ENCODE measurements at regions not wholly inside any gene's neighbourhood (a gene's known extent, or its start where the extent isn't known, plus 50 kb on each side); places are given as distances from the start of the nearest gene placed in this dataset.

GRCh38 chr15:66862111-66862939 is 160.3 kb downstream of the SMAD6 start:
- Histone ChIP-seq H3K14ac (ENCODE audit: insufficient read length) (no peak overlapping the region), H3K4me1 (replicated peaks in 1 of 4; ENCODE audit: control insufficient read depth in 3 of 4, insufficient read depth in 4 of 4, low read length in 3 of 4) (peaks cover 0 to 6% (median 3%) of the 10 kb centered on the region in 4 experiments; a peak in 5 of 7 replicates), H3K27me3 (replicated peaks in 1 of 4; ENCODE audit: control insufficient read depth in 3 of 4, extremely low read depth in 1 of 4, insufficient read depth in 3 of 4, low read length in 3 of 4) (no peaks in the 10 kb centered on the region), H3K9ac (replicated peaks in 1 of 4; ENCODE audit: extremely low read depth in 1 of 4, low read depth in 3 of 4, low read length in 3 of 4) (no peak overlapping the region; a peak in 1 of 7 replicates), H3K4ac (replicated peaks; ENCODE audit: insufficient read length, low read depth, low read length) (no peak overlapping the region), H3K56ac (replicated peaks; ENCODE audit: insufficient read length, low read depth, low read length) (no peak overlapping the region), H3K36me3 (ENCODE audit: control insufficient read depth in 2 of 4, insufficient read depth in 4 of 4, low read length in 3 of 4) (no peaks in the 10 kb centered on the region), H2BK120ac (replicated peaks; ENCODE audit: low read depth, low read length) (no peak overlapping the region), H2AK5ac (ENCODE audit: low read depth, low read length) (no peak overlapping the region), H3K27ac (ENCODE audit: low read depth, low read length) (no peak overlapping the region), H4K91ac (replicated peaks; ENCODE audit: insufficient read length, low read length) (no peak overlapping the region), H3K79me2 (ENCODE audit: control insufficient read depth in 1 of 2, insufficient read depth in 2 of 2, low read length in 2 of 2) (no peaks in the 10 kb centered on the region), H3K4me2 (ENCODE audit: insufficient read depth in 1 of 2, low read depth in 2 of 2, low read length in 2 of 2) (no peak overlapping the region), H4K20me1 (replicated peaks in 1 of 2; ENCODE audit: control insufficient read depth in 1 of 2, insufficient read depth in 2 of 2, low read length in 2 of 2) (no peaks in the 10 kb centered on the region), H3K23me2 (ENCODE audit: low read depth, low read length) (no peaks in the 10 kb centered on the region), H2BK15ac (ENCODE audit: low read length) (no peak overlapping the region; the same call in 1 of the 2 replicates), H2BK20ac (ENCODE audit: low read length) (no peak overlapping the region), H2AFZ (ENCODE audit: low read length) (no peak overlapping the region), H3K9me3 (ENCODE audit: insufficient read depth in 2 of 2, low read depth in 1 of 2, low read length in 1 of 2) (no peaks in the 10 kb centered on the region), H3K18ac (ENCODE audit: extremely low read depth, low read length) (no peak overlapping the region), H2BK5ac (ENCODE audit: low read depth, low read length) (no peak overlapping the region), H3K79me1 (ENCODE audit: low read depth, low read length) (no peaks in the 10 kb centered on the region), H4K8ac (ENCODE audit: extremely low read depth, insufficient read depth, low read length) (no peak overlapping the region), H2BK12ac (ENCODE audit: low read depth, low read length) (0 out of 2 replicates have a peak overlapping the region, but pooled peaks have one; percentile 35), H3K4me3 (ENCODE audit: extremely low read depth in 1 of 4, insufficient read depth in 2 of 4, low read depth in 3 of 4, low read length in 4 of 4) (no peak overlapping the region), H3K23ac (ENCODE audit: insufficient read length) (no peak overlapping the region), H4K5ac (ENCODE audit: insufficient read length, low read depth, low read length) (no peak overlapping the region)
- DNase-seq (ENCODE audit: low read depth in 1 of 2, low spot score in 2 of 2) (no peak), FAIRE-seq (no peak)
- 91% methylated on average over 10 of the region's 10 CpGs; no CpG with 5 or more reads in 1 of the 2 experiments for WGBS, 2 experiments (ENCODE audit: extremely low coverage in 1 of 2, insufficient coverage in 1 of 2, insufficient read length in 1 of 2, insufficient replicate concordance in 2 of 2, low coverage in 1 of 2, low lambda C conversion rate in 2 of 2, missing lambda C conversion rate in 1 of 2)
- ChIA-PET POLR2A (ENCODE audit: partially characterized antibody) (no interaction called here), CTCF (ENCODE audit: partially characterized antibody) (interaction anchor here (0.7 to 3.2 kb wide), 26 partner anchors 10 to 274 kb away, joined by 3 to 27 read pairs (median 4); no protein-coding TSS in a partner anchor)
- TF ChIP-seq TAF7 (optimal IDR thresholded peaks at IDR 0.05; ENCODE audit: borderline replicate concordance, low read depth, low read length) (no peak), RXRA (IDR thresholded peaks at IDR 0.05; ENCODE audit: insufficient read depth, low read depth, low read length) (no peak), EGR1 (IDR thresholded peaks at IDR 0.05; ENCODE audit: borderline replicate concordance, low read depth, low read length) (no peak), KDM1A (IDR thresholded peaks at IDR 0.05; ENCODE audit: borderline replicate concordance, low read length) (no peak), GABPA (IDR thresholded peaks at IDR 0.05; ENCODE audit: borderline replicate concordance, insufficient read depth, low read length) (no peak), RBBP5 (IDR thresholded peaks at IDR 0.05; ENCODE audit: borderline replicate concordance, low read depth, low read length) (no peak), SRF (IDR thresholded peaks at IDR 0.05; ENCODE audit: low read depth, low read length) (no peak), RAD21 (IDR thresholded peaks at IDR 0.05 in 1 of 2, conservative IDR thresholded peaks at IDR 0.05 in 1 of 2; ENCODE audit: low read depth in 2 of 2, low read length in 2 of 2) (no peak; a peak in 1 of 4 replicates), BACH1 (IDR thresholded peaks at IDR 0.05; ENCODE audit: low read length) (no peak), SP2 (IDR thresholded peaks at IDR 0.05; ENCODE audit: low read length) (no peak), SIRT6 (IDR thresholded peaks at IDR 0.05; ENCODE audit: low read length) (no peak), HDAC6 (IDR thresholded peaks at IDR 0.05; ENCODE audit: low read depth, low read length) (no peak)
